Neutrophil (primary cell): ENCODE measurements at regions not wholly inside any gene's neighbourhood (a gene's known extent, or its start where the extent isn't known, plus 50 kb on each side); places are given as distances from the start of the nearest gene placed in this dataset.

ENCODE experiments used
- H3K27ac ChIP-seq: fragments of 200-600 bp; sonication (generic); 2 replicates; pipeline ENCODE4 v1.5.1; 2016; ENCODE audit warnings: mild to moderate bottlenecking, moderate library complexity
- H3K27me3 ChIP-seq: fragments of 200-600 bp; sonication (generic); 2 replicates; pipeline ENCODE4 v1.6.0; 2016; ENCODE audit warnings: mild to moderate bottlenecking
- H3K36me3 ChIP-seq: fragments of 200-600 bp; sonication (generic); 2 replicates; pipeline ENCODE4 v1.5.1; 2017
- H3K4me1 ChIP-seq, 2 experiments: fragments of 200-600 bp in 1 of 2; sonication (generic) in 1 of 2; 1 replicate in 1 of 2; 2 replicates in 1 of 2; pipeline versions ENCODE4 v1.5.1 to v1.6.1; 2013 to 2016; ENCODE audit warnings: low read depth in 1 of 2, low read length in 1 of 2, mild to moderate bottlenecking in 1 of 2, moderate library complexity in 1 of 2; ENCODE audit not compliant: control insufficient read depth in 1 of 2, insufficient read depth in 1 of 2
- H3K4me3 ChIP-seq, 2 experiments: fragments of 200-600 bp in 1 of 2; sonication (generic) in 1 of 2; 1 replicate in 1 of 2; 2 replicates in 1 of 2; pipeline ENCODE4 v1.5.1; 2013 to 2016; ENCODE audit warnings: low read depth in 1 of 2, low read length in 1 of 2, mild to moderate bottlenecking in 1 of 2, moderate library complexity in 1 of 2
- H3K9me3 ChIP-seq: fragments of 200-600 bp; sonication (generic); 2 replicates; pipeline ENCODE4 v1.5.1; 2016
- CTCF ChIP-seq: fragments of 200-600 bp; sonication (generic); IDR thresholded peaks from 2 replicates; pipeline ENCODE4 v1.5.1; 2016; ENCODE audit warnings: antibody characterized with exemption

DNA sequence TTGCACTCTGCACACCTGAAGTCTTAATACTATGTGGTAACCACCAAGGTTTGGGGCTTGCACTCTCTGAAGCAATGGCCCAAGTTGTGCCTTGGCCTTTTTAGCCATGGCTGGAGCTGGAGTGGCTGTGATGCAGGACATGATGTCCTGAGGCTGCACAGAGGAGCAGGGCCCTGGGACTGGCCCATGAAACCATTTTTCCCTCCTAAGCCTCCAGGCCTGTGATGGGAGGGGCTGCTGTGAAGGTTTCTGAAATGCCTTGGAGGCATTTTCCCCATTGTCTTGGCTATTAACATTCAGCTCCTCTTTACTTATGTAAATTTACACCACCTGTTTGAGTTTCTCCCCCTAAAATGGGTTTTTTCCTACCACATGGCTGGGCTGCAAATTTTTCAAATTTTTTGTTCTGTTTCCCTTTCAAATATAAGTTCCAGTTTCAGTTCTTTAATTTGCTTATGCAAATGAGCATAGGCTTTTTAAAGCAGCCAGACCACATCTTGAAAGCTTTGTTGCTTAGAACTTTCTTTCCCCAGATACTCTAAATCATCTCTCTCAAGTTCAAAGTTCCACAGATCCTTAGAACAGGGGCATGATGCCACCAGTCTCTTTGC lies 237.4 kb upstream of the DMAC1 start:
- Histone ChIP-seq H3K27me3 (no peaks in the 10 kb centered on the region), H3K4me3 (no peak overlapping the region), H3K9me3 (no peaks in the 10 kb centered on the region), H3K27ac (no peak overlapping the region), H3K36me3 (no peaks in the 10 kb centered on the region), H3K4me1 (no peaks in the 10 kb centered on the region)
- TF ChIP-seq CTCF, result no peak

- H3K4me3 ChIP-seq, result no peak overlapping the region
- H3K36me3 ChIP-seq, result no peaks in the 10 kb centered on the region
- H3K27ac ChIP-seq, result no peak overlapping the region
- H3K4me1 ChIP-seq, result no peaks in the 10 kb centered on the region
- no peaks in the 10 kb centered on the region for H3K27me3 ChIP-seq
- H3K9me3 ChIP-seq, result no peaks in the 10 kb centered on the region
- TF ChIP-seq CTCF, result no peak
Observed at GRCh38 chr9:8033794-8034193, 234.2 kb upstream of the DMAC1 start.

DNA sequence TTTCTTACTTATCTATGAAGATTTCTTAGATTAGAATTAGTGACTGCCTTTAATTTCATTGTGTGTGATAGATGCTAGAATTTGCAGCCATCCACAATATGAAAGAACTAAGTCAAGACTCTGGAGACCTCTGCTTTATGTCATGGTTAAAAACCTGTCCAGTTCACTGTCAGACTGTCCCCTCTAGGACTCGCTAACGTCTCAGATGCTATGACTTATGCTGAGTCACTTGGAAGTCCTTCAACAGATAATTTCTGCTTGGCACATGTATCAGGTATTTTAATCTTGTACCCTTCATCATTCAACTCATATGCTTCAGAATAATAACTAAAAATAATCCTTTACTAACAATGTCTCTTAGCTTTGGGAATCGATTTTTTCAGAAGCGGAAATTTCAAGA lies 230.5 kb upstream of the DMAC1 start:
- no peak overlapping the region for H3K4me3 ChIP-seq
- H3K4me1 ChIP-seq, result no peaks in the 10 kb centered on the region
- no peaks in the 10 kb centered on the region for H3K27me3 ChIP-seq
- TF ChIP-seq CTCF, result no peak
- H3K27ac ChIP-seq, result no peak overlapping the region
- H3K36me3 ChIP-seq, result no peaks in the 10 kb centered on the region
- no peaks in the 10 kb centered on the region for H3K9me3 ChIP-seq

- no peak overlapping the region for H3K4me3 ChIP-seq
- H3K4me1 ChIP-seq, result no peaks in the 10 kb centered on the region
- no peaks in the 10 kb centered on the region for H3K27me3 ChIP-seq
- no peaks in the 10 kb centered on the region for H3K9me3 ChIP-seq
- TF ChIP-seq CTCF, result no peak
- no peaks in the 10 kb centered on the region for H3K36me3 ChIP-seq
- no peak overlapping the region for H3K27ac ChIP-seq
Observed at GRCh38 chr9:8027351-8027750, 227.8 kb upstream of the DMAC1 start.

DNA sequence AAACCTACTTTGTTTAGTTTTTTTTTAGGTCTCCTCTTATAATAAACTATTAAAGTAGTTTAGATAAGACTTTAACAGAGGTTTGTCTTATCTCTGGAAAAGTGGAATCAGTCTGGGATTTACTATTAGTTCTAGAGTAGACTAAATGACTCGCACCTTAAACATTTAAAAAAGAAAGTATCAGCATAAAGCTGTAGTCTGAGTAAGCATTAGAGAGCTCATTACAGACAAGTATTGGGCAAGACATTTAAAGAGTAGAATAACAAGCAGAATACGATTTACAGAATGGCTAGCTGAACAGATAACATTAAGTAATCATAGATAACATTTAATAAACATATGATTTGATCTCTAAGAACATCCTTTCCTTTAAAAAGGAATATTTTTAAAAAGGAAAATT lies 226.0 kb upstream of the DMAC1 start:
- no peaks in the 10 kb centered on the region for H3K27me3 ChIP-seq
- TF ChIP-seq CTCF, result no peak
- no peaks in the 10 kb centered on the region for H3K36me3 ChIP-seq
- H3K4me1 ChIP-seq, result no peaks in the 10 kb centered on the region
- no peak overlapping the region for H3K27ac ChIP-seq
- H3K4me3 ChIP-seq, result no peak overlapping the region
- H3K9me3 ChIP-seq, result no peaks in the 10 kb centered on the region

DNA sequence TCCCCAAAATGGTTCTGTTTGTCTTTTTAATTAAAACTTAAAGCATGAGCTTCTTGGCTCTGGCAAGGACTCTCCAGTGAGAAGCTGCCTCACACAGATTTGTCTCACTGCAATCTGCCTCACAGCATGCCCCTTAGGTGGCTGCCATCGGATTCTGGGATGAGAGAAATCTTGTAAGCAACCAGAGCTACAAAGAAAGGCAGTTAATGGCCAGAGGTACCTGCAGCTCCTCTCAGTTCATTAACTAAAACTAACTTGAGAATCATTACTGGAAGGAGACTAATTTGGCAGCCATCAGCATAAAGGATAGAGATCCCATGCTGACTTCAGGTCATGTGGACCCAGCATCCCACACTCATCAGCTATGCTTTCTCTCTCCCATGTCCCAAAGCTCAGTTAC lies 220.6 kb upstream of the DMAC1 start:
- Histone ChIP-seq H3K36me3 (no peaks in the 10 kb centered on the region), H3K27me3 (no peaks in the 10 kb centered on the region), H3K27ac (no peak overlapping the region), H3K4me3 (no peak overlapping the region), H3K9me3 (no peaks in the 10 kb centered on the region), H3K4me1 (peaks cover 0 to 4% of the 10 kb centered on the region in 2 experiments)
- TF ChIP-seq CTCF, result no peak
